KMS-11 (cell line): ENCODE measurements at regions not wholly inside any gene's neighbourhood (a gene's known extent, or its start where the extent isn't known, plus 50 kb on each side); places are given as distances from the start of the nearest gene placed in this dataset.

Experiments used
- H2AFZ ChIP-seq: fragments of 200-600 bp; sonication (generic); 2 replicates; pipeline ENCODE4 v1.6.1; 2016; ENCODE audit warnings: antibody characterized with exemption, mixed run types, low read depth
- H3K27ac ChIP-seq: fragments of 200-600 bp; sonication (generic); 2 replicates; pipeline ENCODE4 v1.6.1; 2016; ENCODE audit warnings: mild to moderate bottlenecking, mixed run types
- H3K27me3 ChIP-seq: fragments of 200-600 bp; sonication (generic); 2 replicates; pipeline ENCODE4 v1.6.1; 2017; ENCODE audit warnings: mild to moderate bottlenecking, low read depth, mixed run types, moderate library complexity; ENCODE audit not compliant: insufficient read depth
- H3K36me3 ChIP-seq: fragments of 200-600 bp; sonication (generic); 2 replicates; pipeline ENCODE4 v1.6.1; 2017; ENCODE audit warnings: mild to moderate bottlenecking, mixed run types; ENCODE audit not compliant: insufficient read depth
- H3K4me1 ChIP-seq: fragments of 200-600 bp; sonication (generic); 2 replicates; pipeline ENCODE4 v1.6.1; 2016; ENCODE audit warnings: mild to moderate bottlenecking, low read depth, mixed run types; ENCODE audit not compliant: poor library complexity, severe bottlenecking
- H3K4me2 ChIP-seq: fragments of 200-600 bp; sonication (generic); 2 replicates; pipeline ENCODE4 v1.7.0; 2016; ENCODE audit warnings: mild to moderate bottlenecking, mixed run types
- H3K4me3 ChIP-seq: fragments of 200-600 bp; sonication (generic); IDR thresholded peaks from 2 replicates; pipeline ENCODE4 v1.6.1; 2017; ENCODE audit warnings: low read depth, low read length, mixed read lengths; ENCODE audit not compliant: insufficient read depth
- H3K79me2 ChIP-seq: fragments of 200-600 bp; sonication (generic); 2 replicates; pipeline ENCODE4 v1.6.1; 2016; ENCODE audit warnings: low read depth, mixed run types; ENCODE audit not compliant: insufficient read depth
- H3K9ac ChIP-seq: fragments of 200-600 bp; sonication (generic); 2 replicates; pipeline ENCODE4 v1.6.1; 2016; ENCODE audit warnings: mild to moderate bottlenecking, mixed run types
- H4K20me1 ChIP-seq: fragments of 200-600 bp; sonication (generic); 2 replicates; pipeline ENCODE4 v1.6.1; 2016; ENCODE audit warnings: mild to moderate bottlenecking, mixed run types; ENCODE audit not compliant: insufficient read depth
- CTCF ChIP-seq: fragments of 200-600 bp; sonication (generic); conservative IDR thresholded peaks from 2 replicates; pipeline ENCODE4 v1.6.1; 2017; ENCODE audit warnings: low read depth, mild to moderate bottlenecking, antibody characterized with exemption, low read length, moderate library complexity, mixed read lengths

DNA sequence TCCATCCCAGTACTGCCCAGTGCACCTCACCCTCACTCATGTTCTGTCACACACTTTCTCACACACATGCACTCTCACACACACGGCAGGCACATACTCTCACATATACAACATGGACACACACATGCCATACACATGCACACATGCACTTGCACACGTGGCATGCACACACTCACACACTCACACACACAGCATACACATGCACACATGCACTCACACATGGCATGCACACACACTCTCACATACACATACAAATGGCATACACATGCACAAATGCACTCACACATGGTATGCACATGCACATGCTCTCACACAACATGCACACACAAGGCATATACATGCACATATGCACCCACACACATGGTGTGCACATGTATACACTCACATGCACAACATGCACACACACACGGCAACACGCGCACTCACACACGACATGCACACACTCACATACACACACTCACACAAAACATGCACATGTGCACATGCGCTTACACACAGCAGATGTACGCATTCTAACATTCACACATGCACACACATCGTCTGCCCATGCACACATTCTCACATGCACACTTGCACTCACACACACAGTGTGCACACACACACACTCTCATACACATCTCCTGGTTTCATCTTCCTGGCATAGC lies 131.7 kb upstream of the THBS2 start:
- no peaks in the 10 kb centered on the region for H3K27me3 ChIP-seq
- H2AFZ ChIP-seq: no peak overlapping the region
- TF ChIP-seq CTCF: no peak
- no peak overlapping the region for H3K9ac ChIP-seq
- H3K4me3 ChIP-seq: no peak overlapping the region
- H3K27ac ChIP-seq: no peak overlapping the region
- peaks cover under 1% of the 10 kb centered on the region for H3K4me1 ChIP-seq
- H3K36me3 ChIP-seq: no peaks in the 10 kb centered on the region
- no peak overlapping the region for H3K4me2 ChIP-seq
- H4K20me1 ChIP-seq: no peaks in the 10 kb centered on the region
- H3K79me2 ChIP-seq: no peaks in the 10 kb centered on the region

- no peak overlapping the region for H2AFZ ChIP-seq
- no peak overlapping the region for H3K4me3 ChIP-seq
- H3K9ac ChIP-seq: no peak overlapping the region
- no peaks in the 10 kb centered on the region for H3K4me1 ChIP-seq
- H4K20me1 ChIP-seq: no peaks in the 10 kb centered on the region
- no peak for TF ChIP-seq CTCF
- no peaks in the 10 kb centered on the region for H3K36me3 ChIP-seq
- no peaks in the 10 kb centered on the region for H3K27me3 ChIP-seq
- H3K27ac ChIP-seq: no peak overlapping the region
- H3K79me2 ChIP-seq: no peaks in the 10 kb centered on the region
- no peak overlapping the region for H3K4me2 ChIP-seq
Measured at GRCh38 chr6:169384291-169384690, 130.6 kb upstream of the THBS2 start.

DNA sequence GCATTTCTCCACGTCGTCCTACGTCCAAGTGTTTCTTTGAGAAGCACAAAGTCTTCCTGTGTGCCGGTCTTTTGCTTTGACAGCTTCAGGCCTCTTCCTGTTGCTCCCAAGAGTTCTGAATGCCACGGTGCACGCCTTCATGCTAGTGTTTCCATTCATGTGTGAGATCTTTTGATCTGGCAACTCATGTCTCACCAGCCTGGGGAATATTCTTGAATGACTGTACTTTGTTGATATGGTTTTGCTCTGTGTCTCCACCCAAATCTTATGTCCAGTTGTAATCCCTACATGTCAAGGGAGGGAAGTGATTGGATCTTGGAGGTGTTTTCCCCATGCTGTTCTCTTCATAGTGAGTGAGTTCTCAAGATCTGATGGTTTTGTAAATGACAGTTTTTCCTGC lies 129.6 kb upstream of the THBS2 start:
- Histone ChIP-seq H3K27me3 (no peaks in the 10 kb centered on the region), H3K9ac (no peak overlapping the region), H3K4me3 (no peak overlapping the region), H4K20me1 (no peaks in the 10 kb centered on the region), H3K36me3 (no peaks in the 10 kb centered on the region), H2AFZ (no peak overlapping the region), H3K4me1 (no peaks in the 10 kb centered on the region), H3K79me2 (no peaks in the 10 kb centered on the region), H3K4me2 (no peak overlapping the region), H3K27ac (no peak overlapping the region)
- TF ChIP-seq CTCF: no peak

GRCh38 chr6:169382735-169383134 lies 129.1 kb upstream of the THBS2 start:
- Histone ChIP-seq H3K36me3 (no peaks in the 10 kb centered on the region), H2AFZ (no peak overlapping the region), H3K4me2 (no peak overlapping the region), H3K4me3 (no peak overlapping the region), H3K9ac (no peak overlapping the region), H4K20me1 (no peaks in the 10 kb centered on the region), H3K4me1 (no peaks in the 10 kb centered on the region), H3K79me2 (no peaks in the 10 kb centered on the region), H3K27me3 (no peaks in the 10 kb centered on the region), H3K27ac (no peak overlapping the region)
- TF ChIP-seq CTCF: no peak
